CD14-positive monocyte (primary cell): ENCODE measurements at regions not wholly inside any gene's neighbourhood (a gene's known extent, or its start where the extent isn't known, plus 50 kb on each side); places are given as distances from the start of the nearest gene placed in this dataset.

Experiments
- DNase-seq, 3 donors: peaks; one replicate each; pipeline ENCODE4 v3.0.0-alpha.2; 2011 to 2022
- H2AFZ ChIP-seq: 2 replicates; pipeline ENCODE4 v1.6.0; 2012; ENCODE audit warnings: mild to moderate bottlenecking, low read depth, low read length, inconsistent platforms; ENCODE audit not compliant: insufficient read depth, poor library complexity, severe bottlenecking
- H3K27ac ChIP-seq, 2 donors: 1 replicate in 1 of 2; 2 replicates in 1 of 2; pipeline ENCODE4 v1.5.1; 2012 to 2013; ENCODE audit warnings: low read length in 2 of 2, control low read depth in 1 of 2, inconsistent platforms in 1 of 2, low read depth in 1 of 2, mild to moderate bottlenecking in 1 of 2
- H3K27me3 ChIP-seq, 2 donors: one replicate each; pipeline versions ENCODE4 v1.6.0 to v1.6.1; 2011 to 2013; ENCODE audit warnings: low read length in 2 of 2; ENCODE audit not compliant: control insufficient read depth in 2 of 2, insufficient read depth in 2 of 2
- H3K36me3 ChIP-seq, 2 donors: replicated peaks in 1 of 2; 1 replicate in 1 of 2; 2 replicates in 1 of 2; pipeline versions ENCODE4 v1.5.1 to v1.6.1; 2012 to 2013; ENCODE audit warnings: low read length in 2 of 2, control low read depth in 1 of 2, inconsistent platforms in 1 of 2, mild to moderate bottlenecking in 1 of 2; ENCODE audit not compliant: insufficient read depth in 2 of 2, control insufficient read depth in 1 of 2
- H3K4me1 ChIP-seq, 2 donors: 1 replicate in 1 of 2; 2 replicates in 1 of 2; pipeline versions ENCODE4 v1.5.1 to v1.6.1; 2012 to 2013; ENCODE audit warnings: low read length in 2 of 2, control low read depth in 1 of 2, inconsistent platforms in 1 of 2, mild to moderate bottlenecking in 1 of 2, moderate library complexity in 1 of 2; ENCODE audit not compliant: insufficient read depth in 2 of 2, control insufficient read depth in 1 of 2
- H3K4me2 ChIP-seq: replicated peaks from 2 replicates; pipeline ENCODE3; 2012; ENCODE audit warnings: low read length, moderate library complexity, mild to moderate bottlenecking; ENCODE audit not compliant: poor library complexity, severe bottlenecking; ENCODE audit errors: extremely low read depth
- H3K4me3 ChIP-seq, 3 experiments: fragments of 200-600 bp in 1 of 3; sonication (generic) in 1 of 3; replicated peaks in 1 of 3; 1 replicate in 2 of 3; 2 replicates in 1 of 3; pipeline ENCODE4 v1.5.1; 2011 to 2013; ENCODE audit warnings: low read length in 3 of 3, mild to moderate bottlenecking in 3 of 3, control low read depth in 2 of 3, low read depth in 2 of 3, inconsistent platforms in 1 of 3, moderate library complexity in 1 of 3
- H3K79me2 ChIP-seq: 2 replicates; pipeline ENCODE4 v1.6.0; 2012; ENCODE audit warnings: mild to moderate bottlenecking, control low read depth, inconsistent platforms, low read length, moderate library complexity; ENCODE audit not compliant: insufficient read depth
- H3K9ac ChIP-seq: 2 replicates; pipeline ENCODE4 v1.6.0; 2017; ENCODE audit warnings: low read length, mild to moderate bottlenecking; ENCODE audit not compliant: insufficient read depth, poor library complexity, severe bottlenecking
- H3K9me3 ChIP-seq, 2 donors: replicated peaks in 1 of 2; 1 replicate in 1 of 2; 2 replicates in 1 of 2; pipeline versions ENCODE4 v1.5.1 to v1.6.1; 2012 to 2013; ENCODE audit warnings: low read length in 2 of 2, control low read depth in 1 of 2; ENCODE audit not compliant: control insufficient read depth in 1 of 2, insufficient read depth in 1 of 2
- H4K20me1 ChIP-seq: 2 replicates; pipeline ENCODE4 v1.6.0; 2012; ENCODE audit warnings: mild to moderate bottlenecking, low read length, control low read depth, moderate library complexity; ENCODE audit not compliant: insufficient read depth
- H3K27ac Mint-ChIP-seq, 7 donors: one replicate each; pipeline ENCODE4 v1.8.0; 2020; ENCODE audit warnings: mild to moderate bottlenecking in 7 of 7, mixed read lengths in 7 of 7, moderate library complexity in 6 of 7, inconsistent platforms in 2 of 7
- H3K27me3 Mint-ChIP-seq, 3 donors: one replicate each; pipeline ENCODE4 v1.8.0; 2021 to 2022; ENCODE audit warnings: low read depth in 3 of 3, mild to moderate bottlenecking in 3 of 3, mixed read lengths in 3 of 3, moderate library complexity in 3 of 3, inconsistent platforms in 1 of 3
- H3K36me3 Mint-ChIP-seq, 2 donors: one replicate each; pipeline ENCODE4 v1.8.0; 2020; ENCODE audit warnings: mixed read lengths in 2 of 2, inconsistent platforms in 1 of 2, mild to moderate bottlenecking in 1 of 2
- H3K4me1 Mint-ChIP-seq: one replicate; pipeline ENCODE4 v1.8.0; 2020; ENCODE audit warnings: mild to moderate bottlenecking, mixed read lengths
- H3K4me3 Mint-ChIP-seq, 2 donors: one replicate each; pipeline ENCODE4 v1.8.0; 2020; ENCODE audit warnings: mild to moderate bottlenecking in 2 of 2, mixed read lengths in 2 of 2, moderate library complexity in 1 of 2
- H3K9me3 Mint-ChIP-seq, 7 donors: one replicate each; pipeline ENCODE4 v1.8.0; 2020 to 2022; ENCODE audit warnings: mixed read lengths in 7 of 7, mild to moderate bottlenecking in 6 of 7, moderate library complexity in 6 of 7, inconsistent platforms in 2 of 7
- CTCF ChIP-seq: fragments of 200-600 bp; IDR thresholded peaks from one replicate; pipeline ENCODE4 v1.8.0; 2022; ENCODE audit warnings: antibody characterized with exemption, mild to moderate bottlenecking
- WGBS: methylation state at CpG from one replicate; pipeline ENCODE4 v1.1.5; 2013; ENCODE audit warnings: missing lambda C conversion rate; ENCODE audit not compliant: insufficient coverage; 5-methylcytosine and 5-hydroxymethylcytosine counted together
- intact Hi-C, 2 donors: fragments of 100-400 bp; cut with micrococcal nuclease; formaldehyde crosslinking; loops; one replicate each; pipeline versions ENCODE4 v1.15.0 to v1.15.1; 2023

GRCh38 chr3:96712792-96713191, 101.6 kb upstream of the EPHA6 start:
- no CpG with 5 or more reads among the region's 2 CpGs for WGBS
- Histone ChIP-seq H3K9me3 (no peaks in the 10 kb centered on the region), H3K27me3 (no peaks in the 10 kb centered on the region), H3K4me2 (no peak overlapping the region), H3K4me3 (no peak overlapping the region), H3K79me2 (no peaks in the 10 kb centered on the region), H4K20me1 (no peaks in the 10 kb centered on the region), H3K9ac (no peak overlapping the region), H3K27ac (no peak overlapping the region), H2AFZ (no peak overlapping the region), H3K36me3 (no peaks in the 10 kb centered on the region), H3K4me1 (no peaks in the 10 kb centered on the region)
- Mint-ChIP-seq H3K9me3 (peaks cover 0 to 2% (median 0%) of the 10 kb centered on the region in 7 donors), H3K36me3 (no peaks in the 10 kb centered on the region), H3K27ac (no peak overlapping the region), H3K4me3 (no peak overlapping the region), H3K27me3 (no peaks in the 10 kb centered on the region), H3K4me1 (no peaks in the 10 kb centered on the region)
- DNase-seq: no peak
- no peak for TF ChIP-seq CTCF
- intact Hi-C loops: no loop called here

- no peak overlapping the region for H3K4me2 ChIP-seq
- H3K27me3 ChIP-seq: no peaks in the 10 kb centered on the region
- WGBS: 100% methylated on average over 1 of the region's 3 CpGs
Measured at GRCh38 chr3:96719921-96720320, 94.5 kb upstream of the EPHA6 start.

More at GRCh38 chr3:96719921-96720320, 94.5 kb upstream of the EPHA6 start:
- H3K4me3 Mint-ChIP-seq: no peak overlapping the region
- Histone ChIP-seq H3K4me3 (no peak overlapping the region), H3K79me2 (no peaks in the 10 kb centered on the region), H3K4me1 (no peaks in the 10 kb centered on the region), H2AFZ (no peak overlapping the region), H3K27ac (no peak overlapping the region), H3K9ac (no peak overlapping the region), H4K20me1 (no peaks in the 10 kb centered on the region), H3K36me3 (no peaks in the 10 kb centered on the region), H3K9me3 (no peaks in the 10 kb centered on the region)
- intact Hi-C loops: no loop called here
- no peak for DNase-seq
- no peaks in the 10 kb centered on the region for H3K36me3 Mint-ChIP-seq
- H3K27me3 Mint-ChIP-seq: no peaks in the 10 kb centered on the region
- no peak for TF ChIP-seq CTCF
- no peak overlapping the region for H3K27ac Mint-ChIP-seq
- H3K9me3 Mint-ChIP-seq: peaks cover 0 to 6% (median 0%) of the 10 kb centered on the region in 7 donors
- H3K4me1 Mint-ChIP-seq: no peaks in the 10 kb centered on the region
